GM12892 (cell line): ENCODE measurements at regions not wholly inside any gene's neighbourhood (a gene's known extent, or its start where the extent isn't known, plus 50 kb on each side); places are given as distances from the start of the nearest gene placed in this dataset.

Experiments
- POLR2A ChIP-seq: IDR thresholded peaks from 2 replicates; pipeline ENCODE4 v1.6.1; 2011; ENCODE audit warnings: low read depth, low read length, control low read depth
- POLR2AphosphoS5 ChIP-seq: IDR thresholded peaks from 2 replicates; pipeline ENCODE4 v1.6.1; 2011; ENCODE audit warnings: low read depth, low read length, control low read depth
- TAF1 ChIP-seq: IDR thresholded peaks from 2 replicates; pipeline ENCODE4 v1.6.1; 2011; ENCODE audit warnings: low read depth, mild to moderate bottlenecking, control low read depth, low read length, borderline replicate concordance

GRCh38 chr1:199157494-199157893, 518.7 kb downstream of the PTPRC start:
- TF ChIP-seq POLR2A = no peak
- TF ChIP-seq POLR2AphosphoS5 = no peak
- TF ChIP-seq TAF1 = no peak
